Transverse colon (tissue), 4 donors: ENCODE measurements at regions not wholly inside any gene's neighbourhood (a gene's known extent, or its start where the extent isn't known, plus 50 kb on each side); places are given as distances from the start of the nearest gene placed in this dataset.

ENCODE experiments used
- DNase-seq: peaks from one replicate; pipeline ENCODE4 v3.0.0-alpha.2; 2019
- H3K27ac ChIP-seq, 4 donors: fragments of 200-600 bp; sonication (generic); 2 replicates each; pipeline ENCODE4 v1.5.1; 2016 to 2018; ENCODE audit warnings: inconsistent platforms in 4 of 4
- H3K27me3 ChIP-seq: fragments of 200-600 bp; sonication (generic); 2 replicates; pipeline ENCODE4 v1.5.1; 2017; ENCODE audit warnings: inconsistent platforms
- H3K36me3 ChIP-seq, 4 donors: fragments of 200-600 bp; sonication (generic); 2 replicates each; pipeline ENCODE4 v1.5.1; 2017 to 2019; ENCODE audit warnings: inconsistent platforms in 4 of 4
- H3K4me1 ChIP-seq, 4 donors: fragments of 200-600 bp; sonication (generic); 2 replicates each; pipeline ENCODE4 v1.5.1; 2017 to 2020; ENCODE audit warnings: inconsistent platforms in 4 of 4
- H3K4me3 ChIP-seq, 4 donors: fragments of 200-600 bp; sonication (generic); 1 replicate in 1 of 4; 2 replicates in 3 of 4; pipeline versions ENCODE4 v1.5.1 to v1.6.1; 2017 to 2019; ENCODE audit warnings: inconsistent platforms in 4 of 4
- H3K9me3 ChIP-seq, 2 donors: fragments of 200-600 bp; sonication (generic); 2 replicates each; pipeline ENCODE4 v1.5.1; 2017 to 2019; ENCODE audit warnings: inconsistent platforms in 2 of 2
- CTCF ChIP-seq, 5 experiments: fragments of 200-600 bp in 3 of 5; fragments of 450-650 bp in 2 of 5; sonication (generic) in 3 of 5; IDR thresholded peaks; 1 replicate in 2 of 5; 2 replicates in 3 of 5; pipeline ENCODE4 v1.5.1; 2016 to 2017; ENCODE audit warnings: antibody characterized with exemption in 5 of 5, inconsistent platforms in 3 of 5, mild to moderate bottlenecking in 2 of 5, moderate library complexity in 1 of 5
- EP300 ChIP-seq: sonication (generic); formaldehyde crosslinking; IDR thresholded peaks from one replicate; pipeline ENCODE4 v1.6.1; 2017; ENCODE audit warnings: antibody characterized with exemption, low read depth
- POLR2A ChIP-seq: fragments of 450-650 bp; IDR thresholded peaks from one replicate; pipeline ENCODE4 v1.6.1; 2016; ENCODE audit warnings: antibody characterized with exemption, mild to moderate bottlenecking, moderate library complexity
- POLR2AphosphoS5 ChIP-seq, 3 donors: sonication (generic); formaldehyde crosslinking; IDR thresholded peaks; one replicate each; pipeline ENCODE4 v1.6.1; 2016; ENCODE audit warnings: antibody characterized with exemption in 3 of 3
- WGBS, 2 donors: methylation state at CpG; one replicate each; pipeline ENCODE4 v1.1.5; 2018; ENCODE audit warnings: low coverage in 1 of 2; 5-methylcytosine and 5-hydroxymethylcytosine counted together
- in situ Hi-C, 4 donors: fragments of 200-750 bp; cut with MboI; loops; one replicate each; pipeline versions ENCODE4 v1.15.0 to v1.15.1; 2017; ENCODE audit warnings: low sequenced_read_pairs in 3 of 4, low pct_ligation_motif_present in 1 of 4, low pct_unique_long_range_greater_than_20kb in 1 of 4
- intact Hi-C: fragments of 100-400 bp; cut with DNase I; formaldehyde crosslinking; loops from one replicate; pipeline ENCODE4 v1.15.1; 2023; ENCODE audit warnings: low total_unique reads

- no peaks in the 10 kb centered on the region for H3K27me3 ChIP-seq
- TF ChIP-seq EP300 (no peak), CTCF (IDR thresholded peaks at IDR 0.05) (no peak), POLR2AphosphoS5 (IDR thresholded peaks at IDR 0.05) (no peak), POLR2A (no peak)
- H3K36me3 ChIP-seq, result no peaks in the 10 kb centered on the region
- DNase-seq, result no peak
- no peak overlapping the region for H3K4me3 ChIP-seq
- intact Hi-C loops, result no loop called here
- WGBS, 2 donors, result 81 to 83% methylated on average over 4 of the region's 4 CpGs
- no peaks in the 10 kb centered on the region for H3K4me1 ChIP-seq
- H3K27ac ChIP-seq, result no peak overlapping the region
- in situ Hi-C loops, result no loop called here
- H3K9me3 ChIP-seq, result no peaks in the 10 kb centered on the region
Observed at GRCh38 chr7:137129025-137129424, 214.5 kb downstream of the PTN start.

DNA sequence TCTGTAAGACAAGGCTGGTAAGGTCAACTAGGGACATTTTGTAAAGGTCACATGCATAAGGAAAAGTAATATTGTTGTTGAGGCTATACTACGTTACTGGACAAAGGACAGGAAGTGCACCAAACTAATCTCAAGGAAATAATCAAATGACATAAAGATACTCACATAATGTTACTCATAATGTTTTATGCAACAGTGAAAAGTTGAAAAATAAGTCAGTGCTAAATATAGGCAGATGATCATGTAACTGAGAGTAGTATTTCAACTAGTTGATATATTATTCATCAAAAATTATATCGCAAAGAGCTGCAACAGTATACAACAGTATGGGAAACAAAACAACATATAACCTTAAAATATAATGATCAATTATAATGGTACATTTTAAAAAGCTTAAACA, 215.7 kb downstream of the PTN start:
- Histone ChIP-seq H3K27ac (no peak overlapping the region), H3K4me3 (no peak overlapping the region), H3K4me1 (no peaks in the 10 kb centered on the region), H3K36me3 (no peaks in the 10 kb centered on the region), H3K27me3 (no peaks in the 10 kb centered on the region), H3K9me3 (no peaks in the 10 kb centered on the region)
- in situ Hi-C loops, result no loop called here
- 68 to 71% methylated on average over 2 of the region's 2 CpGs for WGBS, 2 donors
- intact Hi-C loops, result no loop called here
- DNase-seq, result no peak
- TF ChIP-seq CTCF (IDR thresholded peaks at IDR 0.05) (no peak), POLR2A (no peak), EP300 (no peak), POLR2AphosphoS5 (IDR thresholded peaks at IDR 0.05) (no peak)

- in situ Hi-C loops, result no loop called here
- WGBS, 2 donors, result 53 to 56% methylated on average over 1 of the region's 1 CpG
- H3K4me1 ChIP-seq, result no peaks in the 10 kb centered on the region
Observed at GRCh38 chr7:137127058-137127457, 216.5 kb downstream of the PTN start.

GRCh38 chr7:137122145-137122544, 221.4 kb downstream of the PTN start:
- Histone ChIP-seq H3K4me3 (no peak overlapping the region), H3K9me3 (no peaks in the 10 kb centered on the region), H3K4me1 (no peaks in the 10 kb centered on the region), H3K27ac (no peak overlapping the region), H3K36me3 (no peaks in the 10 kb centered on the region), H3K27me3 (no peaks in the 10 kb centered on the region)
- in situ Hi-C loops (no loop called here), intact Hi-C loops (no loop called here)
- TF ChIP-seq CTCF (IDR thresholded peaks at IDR 0.05) (no peak), POLR2A (no peak), EP300 (no peak), POLR2AphosphoS5 (IDR thresholded peaks at IDR 0.05) (no peak)
- 85 to 88% methylated on average over 1 to 2 of the region's 2 CpGs for WGBS, 2 donors
- DNase-seq, result no peak

More at GRCh38 chr7:137127058-137127457, 216.5 kb downstream of the PTN start:
- no peaks in the 10 kb centered on the region for H3K27me3 ChIP-seq
- no peak overlapping the region for H3K4me3 ChIP-seq
- intact Hi-C loops, result no loop called here
- TF ChIP-seq EP300, result no peak
- DNase-seq, result no peak
- no peaks in the 10 kb centered on the region for H3K36me3 ChIP-seq
- no peak overlapping the region for H3K27ac ChIP-seq
- H3K9me3 ChIP-seq, result no peaks in the 10 kb centered on the region

DNA sequence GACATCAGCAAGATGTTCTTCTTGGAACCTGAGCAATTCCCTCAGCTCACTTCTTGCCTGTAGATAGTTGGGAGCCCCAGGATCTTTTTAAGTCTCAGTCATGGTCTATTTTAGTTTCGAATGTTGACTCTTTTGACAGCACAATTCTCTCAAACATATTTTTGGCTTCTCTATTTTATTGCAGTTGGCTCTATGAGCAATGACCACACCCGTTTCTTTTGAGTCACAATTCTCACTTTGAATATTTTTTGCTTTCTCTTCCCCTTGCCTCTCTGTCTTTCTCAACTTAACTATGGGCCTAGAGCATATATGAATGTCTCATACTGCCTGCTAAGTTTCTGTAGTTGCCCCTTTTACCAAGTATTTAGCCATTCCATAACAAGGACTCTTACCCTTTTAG, 222.8 kb downstream of the PTN start:
- no peak overlapping the region for H3K4me3 ChIP-seq
- 46 to 50% methylated on average over 2 of the region's 2 CpGs for WGBS, 2 donors
- no peaks in the 10 kb centered on the region for H3K27me3 ChIP-seq
- H3K9me3 ChIP-seq, result no peaks in the 10 kb centered on the region
- no peaks in the 10 kb centered on the region for H3K4me1 ChIP-seq
- in situ Hi-C loops, result no loop called here
- DNase-seq, result no peak
- TF ChIP-seq POLR2A (no peak), POLR2AphosphoS5 (IDR thresholded peaks at IDR 0.05) (no peak), CTCF (IDR thresholded peaks at IDR 0.05) (no peak), EP300 (no peak)
- no peak overlapping the region for H3K27ac ChIP-seq
- intact Hi-C loops, result no loop called here
- no peaks in the 10 kb centered on the region for H3K36me3 ChIP-seq
